K562 (cell line): ENCODE measurements at regions not wholly inside any gene's neighbourhood (a gene's known extent, or its start where the extent isn't known, plus 50 kb on each side); places are given as distances from the start of the nearest gene placed in this dataset.
A peak's percentile ranks its signal among the peaks of the same experiment; 100 is the strongest.

ENCODE experiments used
- ARID1B ChIP-seq: fragments of 450-650 bp; IDR thresholded peaks from 2 replicates; pipeline ENCODE4 v1.6.1; 2016; ENCODE audit warnings: antibody characterized with exemption, mild to moderate bottlenecking, inconsistent platforms
- CBFA2T3 ChIP-seq: fragments of 450-650 bp; IDR thresholded peaks from 2 replicates; pipeline ENCODE4 v1.6.1; 2017
- ETV1 ChIP-seq: fragments of 450-650 bp; conservative IDR thresholded peaks from 2 replicates; pipeline ENCODE4 v1.6.1; 2016; ENCODE audit warnings: missing genetic modification characterization, control low read depth, low read depth, missing compliant biosample characterization
- FOXA1 ChIP-seq: fragments of 450-650 bp; IDR thresholded peaks from 2 replicates; pipeline ENCODE4 v1.6.1; 2016; ENCODE audit warnings: mild to moderate bottlenecking, borderline replicate concordance
- HDAC8 ChIP-seq: fragments of 450-650 bp; IDR thresholded peaks from 2 replicates; pipeline ENCODE4 v1.6.1; 2016; ENCODE audit warnings: mild to moderate bottlenecking, missing genetic modification characterization, moderate library complexity, missing compliant biosample characterization
- HDGF ChIP-seq: fragments of 450-650 bp; IDR thresholded peaks from 2 replicates; pipeline ENCODE4 v1.6.1; 2016
- NFRKB ChIP-seq: fragments of 450-650 bp; IDR thresholded peaks from 2 replicates; pipeline ENCODE4 v1.6.1; 2016; ENCODE audit warnings: low read depth
- PHF21A ChIP-seq: fragments of 450-650 bp; IDR thresholded peaks from 2 replicates; pipeline ENCODE4 v1.6.1; 2017; ENCODE audit warnings: low read depth, borderline replicate concordance
- POLR2G ChIP-seq: fragments of 200-400 bp; formaldehyde crosslinking; IDR thresholded peaks from 2 replicates; pipeline ENCODE4 v1.6.1; 2017; ENCODE audit warnings: low read depth, mild to moderate bottlenecking, antibody characterized with exemption, low read length, moderate library complexity
- RREB1 ChIP-seq: fragments of 250-450 bp; sonication (Bioruptor Pico); IDR thresholded peaks from 2 replicates; pipeline ENCODE4 v1.4.0; 2020
- SETDB1 ChIP-seq: IDR thresholded peaks from one replicate; pipeline ENCODE4 v1.6.1; 2012; ENCODE audit warnings: low read length, control low read depth, inconsistent platforms
- SLC30A9 ChIP-seq: fragments of 250-450 bp; sonication (Bioruptor Pico); IDR thresholded peaks from 2 replicates; pipeline ENCODE4 v1.8.0; 2022; ENCODE audit warnings: mild to moderate bottlenecking, moderate library complexity
- TBP ChIP-seq: optimal IDR thresholded peaks from 2 replicates; pipeline ENCODE3; 2011; ENCODE audit warnings: low read depth, low read length, improper control_type of control experiment
- TCF3 ChIP-seq: sonication (generic); formaldehyde crosslinking; IDR thresholded peaks from 2 replicates; pipeline ENCODE4 v1.4.0; 2020; ENCODE audit warnings: mild to moderate bottlenecking, missing genetic modification reagents
- TCFL5 ChIP-seq: fragments of 250-450 bp; sonication (Bioruptor Pico); conservative IDR thresholded peaks from 2 replicates; pipeline ENCODE4 v1.6.1; 2021; ENCODE audit warnings: mild to moderate bottlenecking, moderate library complexity, matching md5 sums
- TEAD4 ChIP-seq, 2 experiments: sonication (generic) in 1 of 2; formaldehyde crosslinking in 1 of 2; IDR thresholded peaks; 2 replicates each; pipeline versions ENCODE4 v1.6.1 to v1.8.0; 2012 to 2022; ENCODE audit warnings: borderline replicate concordance in 1 of 2, inconsistent platforms in 1 of 2, low read length in 1 of 2, mild to moderate bottlenecking in 1 of 2, missing genetic modification reagents in 1 of 2
- TSC22D4 ChIP-seq: fragments of 450-650 bp; IDR thresholded peaks from 2 replicates; pipeline ENCODE4 v1.6.1; 2016; ENCODE audit warnings: missing genetic modification characterization, missing biosample characterization, control low read depth
- XRCC3 ChIP-seq: fragments of 450-650 bp; IDR thresholded peaks from 2 replicates; pipeline ENCODE4 v1.6.1; 2017; ENCODE audit warnings: mild to moderate bottlenecking, moderate library complexity
- ZNF212 ChIP-seq: fragments of 450-650 bp; formaldehyde crosslinking; IDR thresholded peaks from 2 replicates; pipeline ENCODE4 v1.4.0; 2020; ENCODE audit warnings: mild to moderate bottlenecking
- TF ChIP-seq, protein P1 (sequence below): fragments of 250-450 bp; sonication (Bioruptor Pico); IDR thresholded peaks from 2 replicates; pipeline ENCODE4 v1.4.0; 2020; ENCODE audit warnings: mild to moderate bottlenecking, moderate library complexity
- TF ChIP-seq, protein P2 (sequence below): sonication (generic); formaldehyde crosslinking; IDR thresholded peaks from 2 replicates; pipeline ENCODE4 v1.8.1; 2023; ENCODE audit warnings: mild to moderate bottlenecking, missing genetic modification reagents

DNA sequence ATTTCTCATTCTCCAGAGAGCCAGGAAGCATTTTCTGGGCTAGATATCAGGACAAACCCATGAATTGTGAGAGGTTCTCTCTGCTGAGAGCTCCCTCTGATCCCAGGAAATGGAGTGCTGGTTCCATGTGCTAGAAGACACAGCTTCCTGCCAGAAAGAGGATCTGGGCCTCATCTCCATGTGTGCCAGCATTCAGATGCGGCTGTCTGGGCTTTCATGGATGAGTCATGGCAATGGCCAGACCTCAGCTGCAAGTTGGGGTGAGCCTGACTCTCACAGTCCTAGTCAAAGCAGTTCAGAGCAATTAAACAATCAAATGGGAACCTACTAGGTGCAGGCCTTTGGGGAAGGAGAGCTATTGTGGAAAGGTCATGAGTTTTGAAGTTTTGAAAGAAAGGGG is 82.3 kb upstream of the EED start (continued):
- TF ChIP-seq, protein P1, sequence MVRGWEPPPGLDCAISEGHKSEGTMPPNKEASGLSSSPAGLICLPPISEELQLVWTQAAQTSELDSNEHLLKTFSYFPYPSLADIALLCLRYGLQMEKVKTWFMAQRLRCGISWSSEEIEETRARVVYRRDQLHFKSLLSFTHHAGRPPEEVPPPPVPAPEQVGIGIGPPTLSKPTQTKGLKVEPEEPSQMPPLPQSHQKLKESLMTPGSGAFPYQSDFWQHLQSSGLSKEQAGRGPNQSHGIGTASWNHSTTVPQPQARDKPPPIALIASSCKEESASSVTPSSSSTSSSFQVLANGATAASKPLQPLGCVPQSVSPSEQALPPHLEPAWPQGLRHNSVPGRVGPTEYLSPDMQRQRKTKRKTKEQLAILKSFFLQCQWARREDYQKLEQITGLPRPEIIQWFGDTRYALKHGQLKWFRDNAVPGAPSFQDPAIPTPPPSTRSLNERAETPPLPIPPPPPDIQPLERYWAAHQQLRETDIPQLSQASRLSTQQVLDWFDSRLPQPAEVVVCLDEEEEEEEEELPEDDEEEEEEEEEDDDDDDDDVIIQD (CRISPR knock-in tag): no peak
- TF ChIP-seq ZNF212 (CRISPR knock-in tag) (no peak), TEAD4 (IDR thresholded peaks at IDR 0.05; ENCODE audit: low read length) (no peak), TEAD4 (CRISPR knock-in tag; IDR thresholded peaks at IDR 0.05; ENCODE audit: borderline replicate concordance) (no peak), TCFL5 (CRISPR knock-in tag) (0 out of 2 replicates have a peak, but pooled peaks have one; percentile 55), ARID1B (no peak; the same call in 1 of the 2 replicates), SLC30A9 (no peak), ETV1 (0 out of 2 replicates have a peak, but pooled peaks have one; percentile 22), RREB1 (0 out of 2 replicates have a peak, but pooled peaks have one; percentile 31), XRCC3 (no peak), TBP (no peak), SETDB1 (no peak), FOXA1 (no peak), HDAC8 (tag) (no peak), TSC22D4 (tag) (no peak), PHF21A (no peak), TCF3 (CRISPR knock-in tag) (no peak; the same call in 1 of the 2 replicates), POLR2G (no peak), NFRKB (peak; percentile 56; the same call in 1 of the 2 replicates), HDGF (0 out of 2 replicates have a peak, but pooled peaks have one; percentile 34), CBFA2T3 (0 out of 2 replicates have a peak, but pooled peaks have one; percentile 14)
- TF ChIP-seq, protein P2, sequence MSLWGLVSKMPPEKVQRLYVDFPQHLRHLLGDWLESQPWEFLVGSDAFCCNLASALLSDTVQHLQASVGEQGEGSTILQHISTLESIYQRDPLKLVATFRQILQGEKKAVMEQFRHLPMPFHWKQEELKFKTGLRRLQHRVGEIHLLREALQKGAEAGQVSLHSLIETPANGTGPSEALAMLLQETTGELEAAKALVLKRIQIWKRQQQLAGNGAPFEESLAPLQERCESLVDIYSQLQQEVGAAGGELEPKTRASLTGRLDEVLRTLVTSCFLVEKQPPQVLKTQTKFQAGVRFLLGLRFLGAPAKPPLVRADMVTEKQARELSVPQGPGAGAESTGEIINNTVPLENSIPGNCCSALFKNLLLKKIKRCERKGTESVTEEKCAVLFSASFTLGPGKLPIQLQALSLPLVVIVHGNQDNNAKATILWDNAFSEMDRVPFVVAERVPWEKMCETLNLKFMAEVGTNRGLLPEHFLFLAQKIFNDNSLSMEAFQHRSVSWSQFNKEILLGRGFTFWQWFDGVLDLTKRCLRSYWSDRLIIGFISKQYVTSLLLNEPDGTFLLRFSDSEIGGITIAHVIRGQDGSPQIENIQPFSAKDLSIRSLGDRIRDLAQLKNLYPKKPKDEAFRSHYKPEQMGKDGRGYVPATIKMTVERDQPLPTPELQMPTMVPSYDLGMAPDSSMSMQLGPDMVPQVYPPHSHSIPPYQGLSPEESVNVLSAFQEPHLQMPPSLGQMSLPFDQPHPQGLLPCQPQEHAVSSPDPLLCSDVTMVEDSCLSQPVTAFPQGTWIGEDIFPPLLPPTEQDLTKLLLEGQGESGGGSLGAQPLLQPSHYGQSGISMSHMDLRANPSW (CRISPR knock-in tag): no peak
